ENCODE measurements at regions not wholly inside any gene's neighbourhood (a gene's known extent, or its start where the extent isn't known, plus 50 kb on each side); places are given as distances from the start of the nearest gene placed in this dataset.

- DNase-seq, result peak; percentile 71
Observed at GRCh38 chr18:11553098-11553940, 56.1 kb upstream of the SLC35G4 start.

GRCh38 chr18:11548916-11549551, 60.4 kb upstream of the SLC35G4 start:
- DNase-seq, result no peak

- no peak for DNase-seq
Observed at GRCh38 chr18:11548396-11548795, 61.0 kb upstream of the SLC35G4 start.

- DNase-seq, result no peak
Observed at GRCh38 chr18:11544060-11544633, 65.2 kb upstream of the SLC35G4 start.

GRCh38 chr18:11541179-11541578, 68.2 kb upstream of the SLC35G4 start:
- no peak for DNase-seq

- no peak for DNase-seq
Observed at GRCh38 chr18:11533942-11534496, 75.4 kb upstream of the SLC35G4 start.

GRCh38 chr18:11533513-11533890, 75.9 kb upstream of the SLC35G4 start:
- no peak for DNase-seq

- no peak for DNase-seq
Observed at GRCh38 chr18:11532758-11533512, 76.5 kb upstream of the SLC35G4 start.

- DNase-seq, result no peak
Observed at GRCh38 chr18:11529081-11529480, 80.3 kb upstream of the SLC35G4 start.

GRCh38 chr18:11526675-11527074, 82.7 kb upstream of the SLC35G4 start:
- DNase-seq, result no peak

GRCh38 chr18:11523804-11524203, 85.6 kb upstream of the SLC35G4 start:
- DNase-seq, result no peak

- DNase-seq, result no peak
Observed at GRCh38 chr18:11522992-11523391, 86.4 kb upstream of the SLC35G4 start.

GRCh38 chr18:11521853-11522252, 87.5 kb upstream of the SLC35G4 start:
- no peak for DNase-seq

GRCh38 chr18:11520536-11520935, 88.9 kb upstream of the SLC35G4 start:
- no peak for DNase-seq

GRCh38 chr18:11518788-11519685, 90.4 kb upstream of the SLC35G4 start:
- DNase-seq, result peak; percentile 68

- DNase-seq, result no peak
Observed at GRCh38 chr18:11517704-11518103, 91.7 kb upstream of the SLC35G4 start.

- DNase-seq, result no peak
Observed at GRCh38 chr18:11516751-11517503, 92.5 kb upstream of the SLC35G4 start.

- no peak for DNase-seq
Observed at GRCh38 chr18:11514267-11514666, 95.1 kb upstream of the SLC35G4 start.

GRCh38 chr18:11512096-11513025, 97.0 kb upstream of the SLC35G4 start:
- no peak for DNase-seq

All from NCI-H1105 treated with DMSO at 0.1 percent for 48 hours (cell line).